Motor neuron (in vitro differentiated cells): ENCODE measurements at regions not wholly inside any gene's neighbourhood (a gene's known extent, or its start where the extent isn't known, plus 50 kb on each side); places are given as distances from the start of the nearest gene placed in this dataset.

Source experiments
- ATAC-seq, 8 experiments: fragments of 200-7000 bp; cut with Tn5 transposase; replicated peaks in 6 of 8; 2 replicates each; pipeline ENCODE4 v1.8.0; 2021; ENCODE audit warnings: mild to moderate bottlenecking in 8 of 8, moderate library complexity in 8 of 8
- H3K27ac ChIP-seq, 2 donors: fragments of 250-450 bp; sonication (Bioruptor Pico); 2 replicates each; pipeline ENCODE4 v1.9.0; 2021; ENCODE audit warnings: antibody characterized with exemption in 2 of 2, mild to moderate bottlenecking in 2 of 2, moderate library complexity in 1 of 2
- H3K4me1 ChIP-seq, 2 donors: fragments of 250-450 bp; sonication (Bioruptor Pico); replicated peaks in 1 of 2; 2 replicates each; pipeline ENCODE4 v1.6.1; 2021; ENCODE audit warnings: antibody characterized with exemption in 2 of 2, mild to moderate bottlenecking in 2 of 2, moderate library complexity in 1 of 2
- H3K4me3 ChIP-seq, 5 donors: fragments of 250-450 bp; sonication (Bioruptor Pico); 2 replicates each; pipeline ENCODE4 v1.9.0; 2021; ENCODE audit warnings: antibody characterized with exemption in 5 of 5, mild to moderate bottlenecking in 5 of 5, moderate library complexity in 4 of 5
- WGBS, 10 experiments: fragments of 450-650 bp; shearing (Covaris generic); methylation state at CpG; one replicate each; pipeline ENCODE4 v1.0.0; 2022; 5-methylcytosine and 5-hydroxymethylcytosine counted together
- in situ Hi-C, 9 experiments: fragments of 400-800 bp; cut with MboI; loops; one replicate each; pipeline ENCODE4 v1.15.0; 2021; ENCODE audit warnings: low sequenced_read_pairs in 9 of 9, low pct_unique_long_range_greater_than_20kb in 2 of 9; ENCODE audit not compliant: unreplicated experiment in 9 of 9

DNA sequence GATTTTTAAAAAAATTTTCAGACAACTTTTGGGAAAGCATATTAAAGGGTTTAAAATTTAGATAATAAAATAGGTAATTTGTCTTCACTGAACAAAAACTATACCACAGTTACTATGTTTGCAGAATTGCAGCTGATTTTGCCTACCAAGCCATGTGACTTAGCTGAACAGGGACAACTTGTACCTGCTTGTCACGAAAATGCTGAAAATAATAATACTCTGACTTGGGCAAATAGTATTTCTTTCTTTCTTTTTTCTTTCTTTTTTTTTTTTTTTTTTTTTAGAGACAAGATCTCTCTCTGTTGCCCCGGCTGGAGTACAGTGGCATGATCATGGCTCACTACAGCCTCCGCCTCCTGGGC lies 225.2 kb upstream of the PPP1R2C start:
- WGBS, 10 experiments = 48 to 100% (median 100%) methylated on average over 1 to 3 of the region's 3 CpGs; no CpG with 5 or more reads in 3 of the 10 experiments
- Histone ChIP-seq H3K27ac (no peak overlapping the region), H3K4me1 (no peaks in the 10 kb centered on the region), H3K4me3 (no peak overlapping the region)
- in situ Hi-C loops = no loop called here
- ATAC-seq = no peak

GRCh38 chrX:43003939-43004338 lies 226.0 kb upstream of the PPP1R2C start:
- in situ Hi-C loops = no loop called here
- no peaks in the 10 kb centered on the region for H3K4me1 ChIP-seq
- WGBS, 10 experiments = 71 to 100% (median 82%) methylated on average over 1 to 2 of the region's 2 CpGs; no CpG with 5 or more reads in 7 of the 10 experiments
- H3K27ac ChIP-seq = no peak overlapping the region
- ATAC-seq = no peak
- no peak overlapping the region for H3K4me3 ChIP-seq

GRCh38 chrX:43005561-43005960 lies 227.6 kb upstream of the PPP1R2C start:
- Histone ChIP-seq H3K4me1 (no peaks in the 10 kb centered on the region), H3K27ac (no peak overlapping the region), H3K4me3 (no peak overlapping the region)
- 63 to 83% (median 74%) methylated on average over 1 to 3 of the region's 3 CpGs; no CpG with 5 or more reads in 6 of the 10 experiments for WGBS, 10 experiments
- no peak for ATAC-seq
- in situ Hi-C loops = no loop called here

GRCh38 chrX:43008356-43008755 lies 230.4 kb upstream of the PPP1R2C start:
- in situ Hi-C loops = no loop called here
- Histone ChIP-seq H3K27ac (no peak overlapping the region), H3K4me1 (no peaks in the 10 kb centered on the region), H3K4me3 (no peak overlapping the region)
- no peak for ATAC-seq
- WGBS, 10 experiments = 0 to 25% (median 17%) methylated on average over 1 of the region's 1 CpG; no CpG with 5 or more reads in 6 of the 10 experiments

- Histone ChIP-seq H3K4me3 (no peak overlapping the region), H3K4me1 (no peaks in the 10 kb centered on the region), H3K27ac (no peak overlapping the region)
- peak in 4 of 8 experiments; percentile 39 to 61 (median 46) for ATAC-seq
- in situ Hi-C loops = no loop called here
Measured at GRCh38 chrX:43016021-43016420, 238.1 kb upstream of the PPP1R2C start.

DNA sequence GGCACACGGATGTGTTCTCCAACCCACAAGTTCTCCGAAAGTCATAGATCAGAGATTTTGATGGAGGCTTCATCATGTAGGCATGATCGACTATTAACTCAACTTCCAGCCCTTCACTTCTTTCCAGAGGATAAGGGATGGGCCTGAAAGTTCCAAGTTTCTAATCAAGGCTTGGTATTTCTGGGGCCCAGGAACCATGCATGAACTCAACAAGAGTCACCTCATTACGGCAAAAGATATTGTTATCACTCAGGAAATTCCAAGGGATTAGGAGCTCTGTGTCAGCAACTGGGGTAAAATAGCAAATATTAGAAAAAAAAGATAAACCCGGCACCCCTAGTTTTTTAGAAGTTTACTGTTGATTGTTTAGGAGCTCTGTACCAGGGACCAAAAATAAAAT lies 240.1 kb upstream of the PPP1R2C start:
- Histone ChIP-seq H3K4me3 (no peak overlapping the region), H3K4me1 (no peaks in the 10 kb centered on the region), H3K27ac (no peak overlapping the region)
- 20 to 100% (median 50%) methylated on average over 1 to 5 of the region's 5 CpGs; no CpG with 5 or more reads in 5 of the 10 experiments for WGBS, 10 experiments
- ATAC-seq = no peak
- in situ Hi-C loops = no loop called here

GRCh38 chrX:43019021-43019420 lies 241.1 kb upstream of the PPP1R2C start:
- 0 to 86% (median 61%) methylated on average over 1 to 3 of the region's 3 CpGs; no CpG with 5 or more reads in 2 of the 10 experiments for WGBS, 10 experiments
- no peak for ATAC-seq
- Histone ChIP-seq H3K4me3 (no peak overlapping the region), H3K4me1 (no peaks in the 10 kb centered on the region), H3K27ac (no peak overlapping the region)
- in situ Hi-C loops = no loop called here

GRCh38 chrX:43025806-43026315 lies 247.9 kb upstream of the PPP1R2C start:
- no peaks in the 10 kb centered on the region for H3K4me1 ChIP-seq
- in situ Hi-C loops = no loop called here
- H3K27ac ChIP-seq = no peak overlapping the region
- H3K4me3 ChIP-seq = no peak overlapping the region
- ATAC-seq = no peak
- WGBS, 10 experiments = 20 to 90% methylated on average over 1 of the region's 1 CpG; no CpG with 5 or more reads in 8 of the 10 experiments

GRCh38 chrX:43064096-43064495 lies 286.1 kb upstream of the PPP1R2C start:
- WGBS, 10 experiments = 17 to 86% (median 80%) methylated on average over 1 of the region's 1 CpG; no CpG with 5 or more reads in 7 of the 10 experiments
- H3K4me1 ChIP-seq = no peaks in the 10 kb centered on the region
- no peak for ATAC-seq
- in situ Hi-C loops = no loop called here
- H3K27ac ChIP-seq = no peak overlapping the region
- H3K4me3 ChIP-seq = no peak overlapping the region

DNA sequence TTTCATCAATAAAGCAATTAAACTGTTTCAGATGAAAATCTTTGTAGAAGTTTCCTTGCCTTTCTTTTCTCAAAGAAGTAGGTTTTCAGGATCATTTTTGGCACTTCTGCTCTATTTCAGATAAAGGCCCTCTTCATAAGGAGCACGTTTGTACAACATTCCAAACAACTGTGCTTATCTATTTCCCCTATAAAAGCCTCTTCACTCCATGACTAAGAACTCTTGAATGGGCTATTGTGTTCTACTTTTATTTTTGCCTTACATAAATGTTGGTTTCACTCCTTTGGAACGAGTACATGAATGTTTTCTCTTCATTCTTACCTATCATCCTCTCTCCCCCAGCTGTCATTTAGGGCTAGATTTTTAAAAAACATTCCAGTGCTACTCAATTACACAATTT lies 288.0 kb upstream of the PPP1R2C start:
- in situ Hi-C loops = no loop called here
- WGBS, 10 experiments = 0 to 68% (median 0%) methylated on average over 1 to 2 of the region's 2 CpGs; no CpG with 5 or more reads in 4 of the 10 experiments

GRCh38 chrX:43068639-43069038 lies 290.7 kb upstream of the PPP1R2C start:
- Histone ChIP-seq H3K4me3 (no peak overlapping the region), H3K27ac (no peak overlapping the region), H3K4me1 (no peaks in the 10 kb centered on the region)
- ATAC-seq = no peak
- no CpG with 5 or more reads among the region's 1 CpG for WGBS, 10 experiments
- in situ Hi-C loops = no loop called here

More for the DNA sequence above, 288.0 kb upstream of the PPP1R2C start:
- ATAC-seq = no peak
- no peak overlapping the region for H3K4me3 ChIP-seq
- H3K27ac ChIP-seq = no peak overlapping the region
- H3K4me1 ChIP-seq = no peaks in the 10 kb centered on the region

DNA sequence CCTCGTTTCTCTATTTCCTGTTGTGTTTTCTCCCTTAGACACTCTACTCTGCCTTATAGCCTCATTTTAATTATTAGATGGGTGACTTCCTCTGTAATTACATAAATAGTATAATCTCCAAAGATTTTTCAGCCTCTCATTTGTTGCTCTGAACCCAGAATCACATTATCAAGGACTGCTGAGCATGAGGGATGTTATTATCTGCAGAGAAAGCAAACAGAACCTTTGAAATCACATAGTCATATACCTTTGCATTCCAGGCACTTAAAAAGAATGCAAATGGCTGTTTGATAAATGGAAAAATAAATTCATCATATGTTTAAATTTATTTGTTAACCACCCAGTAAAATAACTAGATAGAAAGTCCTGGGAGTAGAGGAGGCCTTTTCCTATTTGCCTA lies 305.1 kb upstream of the PPP1R2C start:
- H3K4me1 ChIP-seq = no peaks in the 10 kb centered on the region
- in situ Hi-C loops = no loop called here
- no peak overlapping the region for H3K27ac ChIP-seq
- WGBS, 10 experiments = 17 to 100% (median 73%) methylated on average over 1 of the region's 1 CpG; no CpG with 5 or more reads in 2 of the 10 experiments
- no peak overlapping the region for H3K4me3 ChIP-seq
- no peak for ATAC-seq

DNA sequence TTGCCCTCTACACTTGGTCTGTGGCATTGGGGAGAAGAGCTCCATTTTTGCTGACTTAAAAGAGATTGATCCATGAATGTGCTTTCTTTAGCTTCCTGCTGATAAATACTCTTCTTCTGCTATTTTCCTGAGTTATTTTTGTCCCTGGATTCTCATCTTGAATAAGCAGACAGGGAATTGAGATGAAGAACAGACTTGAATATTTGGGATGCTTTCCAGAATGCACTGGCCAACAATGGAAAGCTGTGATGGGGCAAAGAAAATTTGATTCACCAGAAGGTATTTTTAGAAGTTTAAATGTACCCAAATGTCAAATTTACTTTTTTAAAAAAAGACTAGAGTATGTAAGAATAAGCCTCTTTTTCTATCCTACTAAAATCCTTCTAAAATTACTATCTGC lies 309.9 kb upstream of the PPP1R2C start:
- H3K4me3 ChIP-seq = no peak overlapping the region
- no peak overlapping the region for H3K27ac ChIP-seq
- in situ Hi-C loops = no loop called here
- no peaks in the 10 kb centered on the region for H3K4me1 ChIP-seq
- no peak for ATAC-seq

DNA sequence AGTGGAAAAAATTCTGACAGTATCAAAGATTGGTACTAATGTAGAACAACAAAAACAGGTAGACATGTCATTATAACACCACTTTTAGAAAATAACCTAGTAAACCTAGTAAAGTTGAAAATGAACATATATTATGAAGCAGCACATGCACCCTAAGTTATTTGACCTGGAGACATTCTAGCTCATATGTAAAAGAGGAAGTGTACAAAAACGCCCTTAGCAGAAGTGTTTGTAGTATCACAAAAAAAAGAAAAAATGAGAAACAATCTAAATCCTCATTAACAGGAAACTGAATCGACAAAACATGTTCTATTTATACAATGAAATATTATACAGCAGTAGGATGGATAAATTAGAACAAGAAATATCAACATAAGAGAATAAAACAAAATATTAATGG lies 318.9 kb upstream of the PPP1R2C start:
- in situ Hi-C loops = no loop called here
- WGBS, 10 experiments = 0 to 100% (median 75%) methylated on average over 1 to 2 of the region's 2 CpGs; no CpG with 5 or more reads in 1 of the 10 experiments
- ATAC-seq = no peak

More for the DNA sequence above, 318.9 kb upstream of the PPP1R2C start:
- Histone ChIP-seq H3K4me3 (no peak overlapping the region), H3K4me1 (no peaks in the 10 kb centered on the region), H3K27ac (no peak overlapping the region)
